Tibial artery (tissue), 4 donors: ENCODE measurements at regions not wholly inside any gene's neighbourhood (a gene's known extent, or its start where the extent isn't known, plus 50 kb on each side); places are given as distances from the start of the nearest gene placed in this dataset.

Source experiments
- DNase-seq, 2 donors: peaks; one replicate each; pipeline ENCODE4 v3.0.0-alpha.2; 2019
- H3K27ac ChIP-seq, 2 donors: fragments of 200-600 bp; sonication (generic) in 1 of 2; 1 replicate in 1 of 2; 2 replicates in 1 of 2; pipeline ENCODE4 v1.5.1; 2018 to 2019; ENCODE audit warnings: mild to moderate bottlenecking in 1 of 2
- H3K27me3 ChIP-seq, 2 donors: fragments of 200-600 bp; sonication (generic) in 1 of 2; one replicate each; pipeline versions ENCODE4 v1.5.1 to v1.6.0; 2016 to 2019
- H3K36me3 ChIP-seq, 3 donors: fragments of 200-600 bp; sonication (generic) in 2 of 3; one replicate each; pipeline ENCODE4 v1.5.1; 2016 to 2019; ENCODE audit warnings: mild to moderate bottlenecking in 2 of 3
- H3K4me1 ChIP-seq, 4 donors: fragments of 200-600 bp; sonication (generic) in 2 of 4; 1 replicate in 3 of 4; 2 replicates in 1 of 4; pipeline ENCODE4 v1.5.1; 2016 to 2019
- H3K4me3 ChIP-seq, 2 donors: fragments of 200-600 bp; sonication (generic) in 1 of 2; 1 replicate in 1 of 2; 2 replicates in 1 of 2; pipeline ENCODE4 v1.5.1; 2018 to 2019; ENCODE audit warnings: mild to moderate bottlenecking in 2 of 2
- H3K9me3 ChIP-seq, 3 donors: fragments of 200-600 bp; sonication (generic) in 1 of 3; one replicate each; pipeline ENCODE4 v1.5.1; 2016 to 2019
- CTCF ChIP-seq, 2 experiments: fragments of 200-600 bp in 1 of 2; fragments of 450-650 bp in 1 of 2; IDR thresholded peaks; one replicate each; pipeline ENCODE4 v1.5.1; 2017 to 2019; ENCODE audit warnings: antibody characterized with exemption in 2 of 2, mild to moderate bottlenecking in 1 of 2, moderate library complexity in 1 of 2
- intact Hi-C: fragments of 100-400 bp; cut with DNase I; formaldehyde crosslinking; loops from one replicate; pipeline ENCODE4 v1.15.0; 2023; ENCODE audit warnings: low total_unique reads

- intact Hi-C loops: no loop called here
- Histone ChIP-seq H3K9me3 (no peaks in the 10 kb centered on the region), H3K27me3 (no peaks in the 10 kb centered on the region), H3K4me3 (no peak overlapping the region), H3K4me1 (no peaks in the 10 kb centered on the region), H3K36me3 (no peaks in the 10 kb centered on the region), H3K27ac (no peak overlapping the region)
- no peak for TF ChIP-seq CTCF (IDR thresholded peaks at IDR 0.05)
- no peak for DNase-seq
Observed at GRCh38 chr9:90433398-90433941, 209.2 kb downstream of the DIRAS2 start.

GRCh38 chr9:90441814-90442213, 200.8 kb downstream of the DIRAS2 start:
- Histone ChIP-seq H3K4me1 (no peaks in the 10 kb centered on the region), H3K27ac (no peak overlapping the region), H3K9me3 (peaks cover 0 to 9% (median 7%) of the 10 kb centered on the region in 3 donors), H3K4me3 (no peak overlapping the region), H3K36me3 (no peaks in the 10 kb centered on the region), H3K27me3 (no peaks in the 10 kb centered on the region)
- intact Hi-C loops: no loop called here
- no peak for TF ChIP-seq CTCF (IDR thresholded peaks at IDR 0.05)
- no peak for DNase-seq

- intact Hi-C loops: no loop called here
- Histone ChIP-seq H3K27me3 (no peaks in the 10 kb centered on the region), H3K4me1 (no peaks in the 10 kb centered on the region), H3K4me3 (no peak overlapping the region), H3K9me3 (peaks cover 0 to 9% (median 7%) of the 10 kb centered on the region in 3 donors), H3K27ac (no peak overlapping the region), H3K36me3 (no peaks in the 10 kb centered on the region)
- TF ChIP-seq CTCF (IDR thresholded peaks at IDR 0.05): no peak
- DNase-seq: no peak
Observed at GRCh38 chr9:90442723-90443122, 199.9 kb downstream of the DIRAS2 start.

- DNase-seq: no peak
- no peak for TF ChIP-seq CTCF (IDR thresholded peaks at IDR 0.05)
- Histone ChIP-seq H3K27me3 (no peaks in the 10 kb centered on the region), H3K4me1 (no peaks in the 10 kb centered on the region), H3K27ac (no peak overlapping the region), H3K9me3 (peaks cover 0 to 3% (median 0%) of the 10 kb centered on the region in 3 donors), H3K4me3 (no peak overlapping the region), H3K36me3 (no peaks in the 10 kb centered on the region)
- intact Hi-C loops: loop anchor here (1.0 kb wide), 1 partner anchor 39 kb away; no protein-coding TSS in a partner anchor
Observed at GRCh38 chr9:90444609-90445204, 197.9 kb downstream of the DIRAS2 start.

- DNase-seq: no peak
- no peaks in the 10 kb centered on the region for H3K9me3 ChIP-seq
- no peak overlapping the region for H3K4me3 ChIP-seq
- H3K4me1 ChIP-seq: no peaks in the 10 kb centered on the region
- TF ChIP-seq CTCF (IDR thresholded peaks at IDR 0.05): no peak
- intact Hi-C loops: loop anchor here (1.0 kb wide), 1 partner anchor 38 kb away; no protein-coding TSS in a partner anchor
- H3K27ac ChIP-seq: no peak overlapping the region
- H3K27me3 ChIP-seq: no peaks in the 10 kb centered on the region
- H3K36me3 ChIP-seq: no peaks in the 10 kb centered on the region
Observed at GRCh38 chr9:90445391-90445790, 197.2 kb downstream of the DIRAS2 start.
